Panc1 (cell line): ENCODE measurements at regions not wholly inside any gene's neighbourhood (a gene's known extent, or its start where the extent isn't known, plus 50 kb on each side); places are given as distances from the start of the nearest gene placed in this dataset.

Source experiments
- ATAC-seq: fragments of 200-7000 bp; cut with Tn5 transposase; 2 replicates; pipeline ENCODE4 v1.9.1; 2020; ENCODE audit warnings: mild to moderate bottlenecking, moderate library complexity
- BruUV-seq: library from RNA; stranded (reverse); fragments of 400-500 nt; replicated peaks from 2 replicates; lab custom pipeline; 2021; lab: Mats Ljungman, UMichigan
- CTCF ChIA-PET: fragments of 300-600 bp; sonication (Branson Sonifier 250); formaldehyde crosslinking; loops from one replicate; lab custom pipeline; 2022; ENCODE audit warnings: antibody characterized with exemption; lab: Charles Lee
- POLR2A ChIA-PET: fragments of 300-600 bp; sonication (Branson Sonifier 250); formaldehyde crosslinking; loops from one replicate; lab custom pipeline; 2022; ENCODE audit warnings: antibody characterized with exemption; lab: Charles Lee
- DNase-seq: peaks from one replicate; pipeline ENCODE4 v3.0.0-alpha.2; 2010; ENCODE audit warnings: low read depth, low spot score
- H3K27ac ChIP-seq: 2 replicates; pipeline ENCODE4 v1.5.1; 2011; ENCODE audit warnings: mild to moderate bottlenecking, low read length, inconsistent platforms
- H3K27me3 ChIP-seq: fragments of 200-500 bp; sonication (Bioruptor generic); 2 replicates; pipeline ENCODE4 v1.6.0; 2014; ENCODE audit warnings: low read length, inconsistent platforms; ENCODE audit not compliant: control insufficient read depth, insufficient read depth
- H3K36me3 ChIP-seq: fragments of 200-500 bp; sonication (Bioruptor generic); 2 replicates; pipeline ENCODE4 v1.5.1; 2014; ENCODE audit warnings: inconsistent platforms, mild to moderate bottlenecking, low read length, moderate library complexity; ENCODE audit not compliant: control insufficient read depth, insufficient read depth
- H3K4me1 ChIP-seq: 2 replicates; pipeline ENCODE4 v1.5.1; 2011; ENCODE audit warnings: inconsistent platforms, mild to moderate bottlenecking, low read length, moderate library complexity; ENCODE audit not compliant: control insufficient read depth, insufficient read depth
- H3K4me3 ChIP-seq, 2 experiments: 2 replicates each; pipeline ENCODE4 v1.5.1; 2011 to 2012; ENCODE audit warnings: low read depth in 2 of 2, low read length in 2 of 2, mild to moderate bottlenecking in 2 of 2, inconsistent platforms in 1 of 2, moderate library complexity in 1 of 2
- H3K9me3 ChIP-seq: fragments of 200-500 bp; sonication (Bioruptor generic); 2 replicates; pipeline ENCODE4 v1.5.1; 2014; ENCODE audit warnings: low read depth, mild to moderate bottlenecking, inconsistent platforms, low read length, moderate library complexity; ENCODE audit not compliant: control insufficient read depth, insufficient read depth
- POLR2AphosphoS5 ChIP-seq: IDR thresholded peaks from 2 replicates; pipeline ENCODE4 v1.6.1; 2012; ENCODE audit warnings: mild to moderate bottlenecking, low read depth, low read length, moderate library complexity
- REST ChIP-seq, 2 experiments: IDR thresholded peaks; 2 replicates each; pipeline ENCODE4 v1.6.1; 2011 to 2012; ENCODE audit warnings: low read depth in 2 of 2, control low read depth in 1 of 2, low read length in 1 of 2, mild to moderate bottlenecking in 1 of 2, moderate library complexity in 1 of 2; ENCODE audit not compliant: insufficient read depth in 1 of 2
- SIN3A ChIP-seq: IDR thresholded peaks from 2 replicates; pipeline ENCODE4 v1.6.1; 2012; ENCODE audit warnings: low read depth, mild to moderate bottlenecking, low read length, moderate library complexity, borderline replicate concordance; ENCODE audit not compliant: insufficient read depth
- TCF7L2 ChIP-seq: IDR thresholded peaks from 2 replicates; pipeline ENCODE4 v1.6.1; 2011; ENCODE audit warnings: mild to moderate bottlenecking, low read depth, low read length, inconsistent platforms
- in situ Hi-C: cut with HindIII; loops from 2 replicates; pipeline ENCODE4 v1.10.0; 2016; ENCODE audit warnings: low sequenced_read_pairs, low pct_unique_long_range_greater_than_20kb
- intact Hi-C: fragments of 100-400 bp; cut with micrococcal nuclease; formaldehyde crosslinking; loops from one replicate; pipeline ENCODE4 v1.10.0; 2022; ENCODE audit not compliant: unreplicated experiment
- TF ChIP-seq, protein P1 (sequence below): fragments of 450-650 bp; IDR thresholded peaks from 2 replicates; pipeline ENCODE4 v1.5.1; 2017; ENCODE audit warnings: mild to moderate bottlenecking

DNA sequence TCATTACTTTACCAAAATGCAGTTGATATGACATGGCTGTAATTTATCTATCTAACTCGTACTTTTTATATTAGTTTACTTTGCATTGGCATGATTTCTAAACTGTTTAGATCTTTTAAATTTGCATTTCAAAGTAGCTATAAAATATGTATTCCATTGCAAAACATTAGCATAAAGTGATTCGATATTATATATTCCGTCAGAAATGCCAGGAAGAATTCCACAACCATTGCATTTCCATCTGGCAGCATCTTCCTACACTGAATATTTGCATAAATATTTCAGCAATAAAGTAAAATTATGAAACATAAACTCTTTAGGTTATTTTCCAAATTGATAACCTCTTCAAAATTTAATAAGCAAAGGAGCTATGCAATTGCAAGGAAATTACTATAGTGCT lies 546.6 kb downstream of the MFSD1 start:
- Histone ChIP-seq H3K4me1 (no peaks in the 10 kb centered on the region), H3K4me3 (no peak overlapping the region), H3K27me3 (peaks cover 3% of the 10 kb centered on the region; the same call in 1 of the 2 replicates), H3K9me3 (no peaks in the 10 kb centered on the region), H3K36me3 (no peaks in the 10 kb centered on the region), H3K27ac (no peak overlapping the region)
- intact Hi-C loops: no loop called here
- ATAC-seq (no peak), DNase-seq (no peak)
- in situ Hi-C loops: no loop called here
- ChIA-PET POLR2A (interaction anchor here (0.6 kb wide), 1 partner anchor 740 kb away, joined by 3 read pairs; no protein-coding TSS in a partner anchor), CTCF (no interaction called here)
- no peak for TF ChIP-seq SIN3A
- TF ChIP-seq TCF7L2: no peak
- TF ChIP-seq REST (IDR thresholded peaks at IDR 0.05; ENCODE audit: insufficient read depth in 1 of 2, low read depth in 2 of 2, low read length in 1 of 2): no peak
- TF ChIP-seq, protein P1, sequence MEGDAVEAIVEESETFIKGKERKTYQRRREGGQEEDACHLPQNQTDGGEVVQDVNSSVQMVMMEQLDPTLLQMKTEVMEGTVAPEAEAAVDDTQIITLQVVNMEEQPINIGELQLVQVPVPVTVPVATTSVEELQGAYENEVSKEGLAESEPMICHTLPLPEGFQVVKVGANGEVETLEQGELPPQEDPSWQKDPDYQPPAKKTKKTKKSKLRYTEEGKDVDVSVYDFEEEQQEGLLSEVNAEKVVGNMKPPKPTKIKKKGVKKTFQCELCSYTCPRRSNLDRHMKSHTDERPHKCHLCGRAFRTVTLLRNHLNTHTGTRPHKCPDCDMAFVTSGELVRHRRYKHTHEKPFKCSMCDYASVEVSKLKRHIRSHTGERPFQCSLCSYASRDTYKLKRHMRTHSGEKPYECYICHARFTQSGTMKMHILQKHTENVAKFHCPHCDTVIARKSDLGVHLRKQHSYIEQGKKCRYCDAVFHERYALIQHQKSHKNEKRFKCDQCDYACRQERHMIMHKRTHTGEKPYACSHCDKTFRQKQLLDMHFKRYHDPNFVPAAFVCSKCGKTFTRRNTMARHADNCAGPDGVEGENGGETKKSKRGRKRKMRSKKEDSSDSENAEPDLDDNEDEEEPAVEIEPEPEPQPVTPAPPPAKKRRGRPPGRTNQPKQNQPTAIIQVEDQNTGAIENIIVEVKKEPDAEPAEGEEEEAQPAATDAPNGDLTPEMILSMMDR: no peak
- no peak for TF ChIP-seq POLR2AphosphoS5
- BruUV-seq: no TSS peak

GRCh38 chr3:159356606-159357005 lies 554.8 kb downstream of the MFSD1 start:
- Histone ChIP-seq H3K36me3 (no peaks in the 10 kb centered on the region), H3K4me1 (no peaks in the 10 kb centered on the region), H3K4me3 (no peak overlapping the region), H3K27me3 (no peaks in the 10 kb centered on the region), H3K9me3 (no peaks in the 10 kb centered on the region), H3K27ac (no peak overlapping the region)
- BruUV-seq: no TSS peak
- intact Hi-C loops: no loop called here
- ATAC-seq: no peak
- DNase-seq: no peak
- in situ Hi-C loops: no loop called here
- CTCF ChIA-PET: no interaction called here
- POLR2A ChIA-PET: no interaction called here
- TF ChIP-seq TCF7L2 (no peak), SIN3A (no peak), POLR2AphosphoS5 (no peak), REST (IDR thresholded peaks at IDR 0.05; ENCODE audit: insufficient read depth in 1 of 2, low read depth in 2 of 2, low read length in 1 of 2) (no peak)
- TF ChIP-seq, protein P1: no peak
